ENCODE measurements at regions not wholly inside any gene's neighbourhood (a gene's known extent, or its start where the extent isn't known, plus 50 kb on each side); places are given as distances from the start of the nearest gene placed in this dataset.

- in situ Hi-C loops (cut with HindIII; ENCODE audit: extremely low pct_ligation_motif_present, low pct_unique_long_range_greater_than_20kb) (no loop called here), intact Hi-C loops (cut with micrococcal nuclease; ENCODE audit: unreplicated experiment) (loop anchor here (5.0 kb wide), 1 partner anchor 136 kb away; no protein-coding TSS in a partner anchor)
- Histone ChIP-seq H3K36me3 (replicated peaks in 1 of 2; ENCODE audit: control insufficient read depth in 1 of 2, insufficient read depth in 2 of 2, low read length in 2 of 2) (no peaks in the 10 kb centered on the region), H3K27ac (ENCODE audit: extremely low read length, insufficient read depth, low read length) (no peak overlapping the region), H3K79me2 (ENCODE audit: insufficient read depth, low read length) (no peaks in the 10 kb centered on the region), H3K4me2 (ENCODE audit: low read depth, low read length) (no peak overlapping the region), H3K9me3 (ENCODE audit: low read length) (no peaks in the 10 kb centered on the region), H2AFZ (ENCODE audit: low read length) (no peak overlapping the region), H3K27me3 (ENCODE audit: control insufficient read depth in 1 of 2, insufficient read depth in 2 of 2, low read length in 2 of 2) (peaks cover 9 to 49% of the 10 kb centered on the region in 2 experiments), H3K4me3 (replicated peaks in 1 of 3; ENCODE audit: insufficient read depth in 1 of 3, low read depth in 2 of 3, low read length in 3 of 3) (no peak overlapping the region), H3K9ac (ENCODE audit: insufficient read depth, low read depth, low read length) (no peak overlapping the region), H3K4me1 (ENCODE audit: insufficient read depth, low read length) (no peaks in the 10 kb centered on the region), H4K20me1 (ENCODE audit: insufficient read depth, low read length) (0 out of 2 replicates have a peak, but pooled peaks cover 2% of the 10 kb centered on the region)
- ATAC-seq = no peak
- FAIRE-seq = no peak
- 33% methylated on average over 3 of the region's 7 CpGs for WGBS (ENCODE audit: low lambda C conversion rate)
- CTCF ChIA-PET (ENCODE audit: low intra/inter-chr PET ratio, low total read pairs) = no interaction called here
- no TSS peak for BruUV-seq (replicated peaks)
- POLR2A ChIA-PET = no interaction called here
- no peak for DNase-seq (ENCODE audit: low spot score)
- TF ChIP-seq CSRNP2 (CRISPR knock-in tag; conservative IDR thresholded peaks at IDR 0.05; ENCODE audit: low read depth) (no peak), ZNF547 (CRISPR knock-in tag; IDR thresholded peaks at IDR 0.05) (no peak), ZBTB10 (CRISPR knock-in tag; IDR thresholded peaks at IDR 0.05; ENCODE audit: borderline replicate concordance) (no peak), ZNF678 (CRISPR knock-in tag; IDR thresholded peaks at IDR 0.05) (no peak), ZNF746 (CRISPR knock-in tag; IDR thresholded peaks at IDR 0.05) (no peak), ZBED4 (CRISPR knock-in tag; IDR thresholded peaks at IDR 0.05; ENCODE audit: borderline replicate concordance) (no peak), RARA (CRISPR knock-in tag; IDR thresholded peaks at IDR 0.05) (no peak), DMAP1 (CRISPR knock-in tag; IDR thresholded peaks at IDR 0.05) (no peak), PCBP2 (optimal IDR thresholded peaks at IDR 0.05; ENCODE audit: low read depth, low read length, poor library complexity, severe bottlenecking) (no peak), HMGXB3 (CRISPR knock-in tag; IDR thresholded peaks at IDR 0.05; ENCODE audit: borderline replicate concordance) (no peak), ELK4 (CRISPR knock-in tag; IDR thresholded peaks at IDR 0.05; ENCODE audit: borderline replicate concordance) (no peak)
Observed at GRCh38 chr10:128213156-128213555, 86.9 kb upstream of the MKI67 start.

All from HepG2 (cell line).